Naive thymus-derived CD4-positive, alpha-beta T cell (primary cell): ENCODE measurements at regions not wholly inside any gene's neighbourhood (a gene's known extent, or its start where the extent isn't known, plus 50 kb on each side); places are given as distances from the start of the nearest gene placed in this dataset.

ENCODE experiments used
- ATAC-seq: fragments of 150-1000 bp; cut with Tn5 transposase; 2 replicates; pipeline ENCODE4 v1.10.0; 2021; ENCODE audit warnings: mild to moderate bottlenecking, moderate library complexity
- CTCF ChIA-PET: fragments of 350-600 bp; sonication (Branson Sonifier 250); formaldehyde crosslinking; loops from one replicate; lab custom pipeline; 2021; ENCODE audit warnings: antibody characterized with exemption; lab: Charles Lee
- POLR2A ChIA-PET: fragments of 350-600 bp; sonication (Branson Sonifier 250); formaldehyde crosslinking; loops from one replicate; lab custom pipeline; 2021; ENCODE audit warnings: antibody characterized with exemption, inconsistent platforms; lab: Charles Lee
- DNase-seq, 9 donors: peaks; one replicate each; pipeline versions ENCODE4 v3.0.0 to v3.0.0-alpha.2; 2020 to 2022; ENCODE audit warnings: mixed read lengths in 1 of 9
- H3K27ac ChIP-seq: one replicate; pipeline ENCODE4 v1.7.0; 2013; ENCODE audit warnings: mild to moderate bottlenecking, low read depth, low read length, moderate library complexity
- H3K27me3 ChIP-seq, 2 donors: one replicate each; pipeline ENCODE4 v1.7.0; 2013; ENCODE audit warnings: low read length in 2 of 2, mild to moderate bottlenecking in 2 of 2, moderate library complexity in 2 of 2; ENCODE audit not compliant: control insufficient read depth in 2 of 2, insufficient read depth in 2 of 2
- H3K36me3 ChIP-seq, 3 experiments: 1 replicate in 2 of 3; 2 replicates in 1 of 3; pipeline ENCODE4 v1.7.0; 2013; ENCODE audit warnings: low read length in 3 of 3, mild to moderate bottlenecking in 3 of 3, moderate library complexity in 1 of 3; ENCODE audit not compliant: insufficient read depth in 3 of 3, control insufficient read depth in 2 of 3
- H3K4me1 ChIP-seq, 2 donors: one replicate each; pipeline ENCODE4 v1.7.0; 2013; ENCODE audit warnings: low read length in 2 of 2, mild to moderate bottlenecking in 2 of 2, moderate library complexity in 1 of 2; ENCODE audit not compliant: control insufficient read depth in 2 of 2, insufficient read depth in 2 of 2
- H3K4me3 ChIP-seq: 2 replicates; pipeline ENCODE4 v1.7.0; 2013; ENCODE audit warnings: mild to moderate bottlenecking, low read length
- H3K9me3 ChIP-seq, 3 experiments: 1 replicate in 2 of 3; 2 replicates in 1 of 3; pipeline ENCODE4 v1.7.0; 2013; ENCODE audit warnings: low read length in 3 of 3; ENCODE audit not compliant: control insufficient read depth in 2 of 3
- H3K27ac Mint-ChIP-seq, 9 donors: one replicate each; pipeline ENCODE4 v1.8.0; 2020 to 2022; ENCODE audit warnings: mixed read lengths in 9 of 9, mild to moderate bottlenecking in 8 of 9, moderate library complexity in 5 of 9, inconsistent platforms in 2 of 9
- H3K27me3 Mint-ChIP-seq, 5 donors: one replicate each; pipeline ENCODE4 v1.8.0; 2021 to 2022; ENCODE audit warnings: mixed read lengths in 5 of 5, mild to moderate bottlenecking in 1 of 5
- H3K36me3 Mint-ChIP-seq, 5 donors: one replicate each; pipeline ENCODE4 v1.8.0; 2020 to 2022; ENCODE audit warnings: mixed read lengths in 5 of 5, mild to moderate bottlenecking in 3 of 5, inconsistent platforms in 1 of 5
- H3K4me1 Mint-ChIP-seq, 7 donors: one replicate each; pipeline ENCODE4 v1.8.0; 2020 to 2022; ENCODE audit warnings: mixed read lengths in 7 of 7, mild to moderate bottlenecking in 3 of 7, inconsistent platforms in 1 of 7
- H3K4me3 Mint-ChIP-seq, 10 donors: one replicate each; pipeline ENCODE4 v1.8.0; 2020 to 2022; ENCODE audit warnings: mild to moderate bottlenecking in 10 of 10, mixed read lengths in 10 of 10, moderate library complexity in 6 of 10, inconsistent platforms in 2 of 10
- H3K9me3 Mint-ChIP-seq, 11 donors: one replicate each; pipeline ENCODE4 v1.8.0; 2020 to 2022; ENCODE audit warnings: mixed read lengths in 11 of 11, mild to moderate bottlenecking in 4 of 11, inconsistent platforms in 1 of 11, moderate library complexity in 1 of 11
- intact Hi-C, 2 donors: fragments of 100-400 bp; cut with micrococcal nuclease; formaldehyde crosslinking; loops; one replicate each; pipeline ENCODE4 v1.15.1; 2023

GRCh38 chr6:168136001-168136400 lies 57.0 kb upstream of the FRMD1 start:
- H3K27ac Mint-ChIP-seq, result no peak overlapping the region
- no peaks in the 10 kb centered on the region for H3K4me1 ChIP-seq
- ChIA-PET CTCF (no interaction called here), POLR2A (no interaction called here)
- H3K27ac ChIP-seq, result no peak overlapping the region
- peaks cover 0 to 1% (median 0%) of the 10 kb centered on the region in 7 donors for H3K4me1 Mint-ChIP-seq
- DNase-seq, result no peak
- no peaks in the 10 kb centered on the region for H3K27me3 ChIP-seq
- H3K4me3 ChIP-seq, result no peak overlapping the region
- H3K36me3 ChIP-seq, result no peaks in the 10 kb centered on the region
- no peak for ATAC-seq
- peaks cover 8 to 32% (median 18%) of the 10 kb centered on the region in 5 donors for H3K27me3 Mint-ChIP-seq
- H3K9me3 Mint-ChIP-seq, result peaks cover 0 to 6% (median 0%) of the 10 kb centered on the region in 11 donors
- intact Hi-C loops, result no loop called here
- no peak overlapping the region for H3K4me3 Mint-ChIP-seq
- H3K36me3 Mint-ChIP-seq, result no peaks in the 10 kb centered on the region
- no peaks in the 10 kb centered on the region for H3K9me3 ChIP-seq

- no peak overlapping the region for H3K4me3 ChIP-seq
- POLR2A ChIA-PET, result no interaction called here
- H3K27me3 Mint-ChIP-seq, result peaks cover 8 to 36% (median 18%) of the 10 kb centered on the region in 5 donors
- no peaks in the 10 kb centered on the region for H3K36me3 Mint-ChIP-seq
- DNase-seq (no peak), ATAC-seq (no peak)
- CTCF ChIA-PET, result no interaction called here
- intact Hi-C loops, result no loop called here
- no peak overlapping the region for H3K27ac Mint-ChIP-seq
- no peaks in the 10 kb centered on the region for H3K27me3 ChIP-seq
- peaks cover 0 to 6% (median 0%) of the 10 kb centered on the region in 11 donors for H3K9me3 Mint-ChIP-seq
- no peak overlapping the region for H3K4me3 Mint-ChIP-seq
- peaks cover 0 to 1% (median 0%) of the 10 kb centered on the region in 7 donors for H3K4me1 Mint-ChIP-seq
- H3K36me3 ChIP-seq, result no peaks in the 10 kb centered on the region
- no peaks in the 10 kb centered on the region for H3K4me1 ChIP-seq
- H3K27ac ChIP-seq, result no peak overlapping the region
- H3K9me3 ChIP-seq, result no peaks in the 10 kb centered on the region
Observed at GRCh38 chr6:168134560-168135201, 55.7 kb upstream of the FRMD1 start.

- Mint-ChIP-seq H3K4me1 (peaks cover 0 to under 1% (median 0%) of the 10 kb centered on the region in 7 donors), H3K36me3 (no peaks in the 10 kb centered on the region), H3K4me3 (no peak overlapping the region), H3K27ac (no peak overlapping the region), H3K27me3 (peaks cover 8 to 32% (median 18%) of the 10 kb centered on the region in 5 donors), H3K9me3 (peaks cover 0 to 6% (median 0%) of the 10 kb centered on the region in 11 donors)
- H3K36me3 ChIP-seq, result no peaks in the 10 kb centered on the region
- ATAC-seq (no peak), DNase-seq (no peak)
- CTCF ChIA-PET, result interaction anchor here (0.7 kb wide), 1 partner anchor 80 kb away, joined by 3 read pairs; no protein-coding TSS in a partner anchor
- intact Hi-C loops, result no loop called here
- no peaks in the 10 kb centered on the region for H3K9me3 ChIP-seq
- no peak overlapping the region for H3K4me3 ChIP-seq
- H3K27ac ChIP-seq, result no peak overlapping the region
- POLR2A ChIA-PET, result no interaction called here
- H3K27me3 ChIP-seq, result no peaks in the 10 kb centered on the region
- no peaks in the 10 kb centered on the region for H3K4me1 ChIP-seq
Observed at GRCh38 chr6:168133687-168134559, 54.9 kb upstream of the FRMD1 start.

GRCh38 chr6:168133168-168133561 lies 54.2 kb upstream of the FRMD1 start:
- no peak for ATAC-seq
- no peak for DNase-seq

GRCh38 chr6:168132531-168133167 lies 53.6 kb upstream of the FRMD1 start:
- Histone ChIP-seq H3K4me3 (no peak overlapping the region), H3K27me3 (no peaks in the 10 kb centered on the region), H3K4me1 (no peaks in the 10 kb centered on the region), H3K27ac (no peak overlapping the region), H3K9me3 (no peaks in the 10 kb centered on the region), H3K36me3 (no peaks in the 10 kb centered on the region)
- intact Hi-C loops, result no loop called here
- H3K36me3 Mint-ChIP-seq, result no peaks in the 10 kb centered on the region
- H3K4me1 Mint-ChIP-seq, result no peaks in the 10 kb centered on the region
- H3K27ac Mint-ChIP-seq, result no peak overlapping the region
- H3K9me3 Mint-ChIP-seq, result peaks cover 0 to 4% (median 0%) of the 10 kb centered on the region in 11 donors
- no peak for ATAC-seq
- ChIA-PET CTCF (interaction anchor here (0.7 kb wide), 1 partner anchor 78 kb away, joined by 3 read pairs; no protein-coding TSS in a partner anchor), POLR2A (no interaction called here)
- H3K4me3 Mint-ChIP-seq, result no peak overlapping the region
- H3K27me3 Mint-ChIP-seq, result peaks cover 8 to 29% (median 18%) of the 10 kb centered on the region in 5 donors
- DNase-seq, result no peak

More at GRCh38 chr6:168133168-168133561, 54.2 kb upstream of the FRMD1 start:
- H3K36me3 ChIP-seq, result no peaks in the 10 kb centered on the region
- no peaks in the 10 kb centered on the region for H3K9me3 ChIP-seq
- no peak overlapping the region for H3K4me3 ChIP-seq
- H3K27me3 ChIP-seq, result no peaks in the 10 kb centered on the region
- no peaks in the 10 kb centered on the region for H3K4me1 ChIP-seq
- Mint-ChIP-seq H3K9me3 (peaks cover 0 to 6% (median 0%) of the 10 kb centered on the region in 11 donors), H3K4me1 (no peaks in the 10 kb centered on the region), H3K27ac (no peak overlapping the region), H3K36me3 (no peaks in the 10 kb centered on the region), H3K27me3 (peaks cover 8 to 29% (median 18%) of the 10 kb centered on the region in 5 donors), H3K4me3 (no peak overlapping the region)
- ChIA-PET CTCF (interaction anchor here (0.7 kb wide), 1 partner anchor 79 kb away, joined by 3 read pairs; no protein-coding TSS in a partner anchor), POLR2A (no interaction called here)
- H3K27ac ChIP-seq, result no peak overlapping the region
- intact Hi-C loops, result no loop called here

- Histone ChIP-seq H3K36me3 (no peaks in the 10 kb centered on the region), H3K27ac (no peak overlapping the region), H3K4me1 (no peaks in the 10 kb centered on the region), H3K9me3 (no peaks in the 10 kb centered on the region), H3K4me3 (no peak overlapping the region), H3K27me3 (no peaks in the 10 kb centered on the region)
- no peak for DNase-seq
- Mint-ChIP-seq H3K27ac (no peak overlapping the region), H3K4me3 (no peak overlapping the region), H3K27me3 (peaks cover 8 to 29% (median 18%) of the 10 kb centered on the region in 5 donors), H3K36me3 (no peaks in the 10 kb centered on the region), H3K9me3 (peaks cover 0 to 4% (median 0%) of the 10 kb centered on the region in 11 donors), H3K4me1 (no peaks in the 10 kb centered on the region)
- POLR2A ChIA-PET, result no interaction called here
- no peak for ATAC-seq
- CTCF ChIA-PET, result no interaction called here
- intact Hi-C loops, result no loop called here
Observed at GRCh38 chr6:168131464-168132415, 52.7 kb upstream of the FRMD1 start.
